ENCODE measurements at regions not wholly inside any gene's neighbourhood (a gene's known extent, or its start where the extent isn't known, plus 50 kb on each side); places are given as distances from the start of the nearest gene placed in this dataset.
"Not testable (repeated sequence)": the region's sequence is repeated elsewhere in the genome, so short reads cannot be mapped to it uniquely, and the experiment has no call there.

GRCh38 chr9:134570151-134570621, 71.4 kb upstream of the COL5A1 start:
- H3K36me3 Mint-ChIP-seq (ENCODE audit: low read depth, unreplicated experiment): peaks cover 7% of the 10 kb centered on the region
- peaks cover under 1% of the 10 kb centered on the region for H3K27me3 Mint-ChIP-seq (ENCODE audit: unreplicated experiment)
- TF ChIP-seq CTCF (IDR thresholded peaks at IDR 0.05; ENCODE audit: unreplicated experiment): no peak
- H3K9me3 Mint-ChIP-seq (ENCODE audit: unreplicated experiment): no peaks in the 10 kb centered on the region
- H3K4me3 Mint-ChIP-seq (ENCODE audit: unreplicated experiment): no peak overlapping the region
- DNase-seq (ENCODE audit: low spot score): no peak
- no peak overlapping the region for H3K27ac Mint-ChIP-seq (ENCODE audit: unreplicated experiment)
- no peaks in the 10 kb centered on the region for H3K4me1 Mint-ChIP-seq (ENCODE audit: unreplicated experiment)

GRCh38 chr9:134570711-134571325, 70.8 kb upstream of the COL5A1 start:
- H3K27me3 Mint-ChIP-seq (ENCODE audit: unreplicated experiment): peaks cover 7% of the 10 kb centered on the region
- no peaks in the 10 kb centered on the region for H3K4me1 Mint-ChIP-seq (ENCODE audit: unreplicated experiment)
- DNase-seq (ENCODE audit: low spot score): no peak
- H3K27ac Mint-ChIP-seq (ENCODE audit: unreplicated experiment): no peak overlapping the region
- TF ChIP-seq CTCF (IDR thresholded peaks at IDR 0.05; ENCODE audit: unreplicated experiment): no peak
- H3K36me3 Mint-ChIP-seq (ENCODE audit: low read depth, unreplicated experiment): peaks cover 7% of the 10 kb centered on the region
- H3K9me3 Mint-ChIP-seq (ENCODE audit: unreplicated experiment): no peaks in the 10 kb centered on the region
- no peak overlapping the region for H3K4me3 Mint-ChIP-seq (ENCODE audit: unreplicated experiment)

DNA sequence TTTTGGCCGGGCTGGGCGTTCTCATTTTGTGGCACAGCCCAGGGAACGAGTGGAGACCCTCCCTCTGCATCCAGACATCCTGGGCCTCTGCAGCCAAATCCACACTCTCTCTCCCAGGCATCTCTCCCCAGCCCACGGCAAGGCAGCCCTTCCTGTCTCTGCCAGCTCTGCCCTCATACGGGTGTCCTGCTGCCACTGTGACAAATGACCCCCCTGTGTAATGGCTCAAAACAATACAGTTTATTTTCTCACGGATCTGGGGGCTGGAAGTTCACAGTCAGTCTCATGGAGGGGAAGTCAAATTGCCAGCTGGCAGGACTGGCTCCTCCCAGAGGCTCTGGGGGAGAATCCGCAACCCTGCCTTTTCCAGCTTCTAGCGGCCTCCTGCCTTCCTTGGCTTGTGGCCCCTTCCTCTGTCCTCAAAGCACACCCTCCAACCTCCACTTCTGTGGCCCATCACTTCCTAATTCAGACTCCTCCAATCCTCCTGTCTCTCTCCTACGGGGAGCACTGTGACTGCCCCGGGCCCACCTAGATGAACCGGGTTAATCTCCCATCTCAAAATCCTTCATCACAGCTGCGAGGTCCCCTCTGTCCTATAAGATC, 70.2 kb upstream of the COL5A1 start:
- H3K36me3 Mint-ChIP-seq (ENCODE audit: low read depth, unreplicated experiment): peaks cover 7% of the 10 kb centered on the region
- H3K9me3 Mint-ChIP-seq (ENCODE audit: unreplicated experiment): no peaks in the 10 kb centered on the region
- no peak overlapping the region for H3K27ac Mint-ChIP-seq (ENCODE audit: unreplicated experiment)
- H3K4me1 Mint-ChIP-seq (ENCODE audit: unreplicated experiment): no peaks in the 10 kb centered on the region
- no peak for DNase-seq (ENCODE audit: low spot score)
- H3K27me3 Mint-ChIP-seq (ENCODE audit: unreplicated experiment): peaks cover 8% of the 10 kb centered on the region
- H3K4me3 Mint-ChIP-seq (ENCODE audit: unreplicated experiment): no peak overlapping the region
- no peak for TF ChIP-seq CTCF (IDR thresholded peaks at IDR 0.05; ENCODE audit: unreplicated experiment)

GRCh38 chr9:134571946-134572917, 69.4 kb upstream of the COL5A1 start:
- Mint-ChIP-seq H3K27me3 (ENCODE audit: unreplicated experiment) (peaks cover 8% of the 10 kb centered on the region), H3K4me3 (ENCODE audit: unreplicated experiment) (peak overlapping the region; percentile 9), H3K27ac (ENCODE audit: unreplicated experiment) (peak overlapping the region; percentile 63), H3K9me3 (ENCODE audit: unreplicated experiment) (no peaks in the 10 kb centered on the region), H3K36me3 (ENCODE audit: low read depth, unreplicated experiment) (peaks cover 7% of the 10 kb centered on the region), H3K4me1 (ENCODE audit: unreplicated experiment) (no peaks in the 10 kb centered on the region)
- DNase-seq (ENCODE audit: low spot score): no peak
- TF ChIP-seq CTCF (IDR thresholded peaks at IDR 0.05; ENCODE audit: unreplicated experiment): no peak

DNA sequence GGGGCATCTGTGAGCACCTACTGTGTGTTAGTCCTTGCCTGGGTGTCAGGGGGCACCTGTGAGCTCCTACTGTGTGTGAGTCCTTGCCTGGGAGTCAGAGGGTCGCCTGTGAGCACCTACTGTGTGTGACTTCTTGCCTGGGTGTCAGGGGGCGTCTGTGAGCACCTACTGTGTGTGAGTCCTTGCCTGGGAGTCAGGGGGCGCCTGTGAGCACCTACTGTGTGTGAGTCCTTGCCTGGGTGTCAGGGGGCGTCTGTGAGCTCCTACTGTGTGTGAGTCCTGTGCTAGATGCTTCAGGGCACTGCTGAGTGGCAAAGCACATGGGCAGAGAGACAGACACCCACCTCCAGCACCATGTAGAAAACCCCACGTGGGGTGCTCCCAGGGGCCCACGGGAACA, 66.9 kb upstream of the COL5A1 start:
- H3K27ac Mint-ChIP-seq (ENCODE audit: unreplicated experiment); H3K27me3 Mint-ChIP-seq (ENCODE audit: unreplicated experiment); DNase-seq (ENCODE audit: low spot score); H3K36me3 Mint-ChIP-seq (ENCODE audit: low read depth, unreplicated experiment); H3K4me3 Mint-ChIP-seq (ENCODE audit: unreplicated experiment); H3K4me1 Mint-ChIP-seq (ENCODE audit: unreplicated experiment); H3K9me3 Mint-ChIP-seq (ENCODE audit: unreplicated experiment): not testable (repeated sequence)
